ENCODE measurements at regions not wholly inside any gene's neighbourhood (a gene's known extent, or its start where the extent isn't known, plus 50 kb on each side); places are given as distances from the start of the nearest gene placed in this dataset.
"Not testable (repeated sequence)": the region's sequence is repeated elsewhere in the genome, so short reads cannot be mapped to it uniquely, and the experiment has no call there.

DNA sequence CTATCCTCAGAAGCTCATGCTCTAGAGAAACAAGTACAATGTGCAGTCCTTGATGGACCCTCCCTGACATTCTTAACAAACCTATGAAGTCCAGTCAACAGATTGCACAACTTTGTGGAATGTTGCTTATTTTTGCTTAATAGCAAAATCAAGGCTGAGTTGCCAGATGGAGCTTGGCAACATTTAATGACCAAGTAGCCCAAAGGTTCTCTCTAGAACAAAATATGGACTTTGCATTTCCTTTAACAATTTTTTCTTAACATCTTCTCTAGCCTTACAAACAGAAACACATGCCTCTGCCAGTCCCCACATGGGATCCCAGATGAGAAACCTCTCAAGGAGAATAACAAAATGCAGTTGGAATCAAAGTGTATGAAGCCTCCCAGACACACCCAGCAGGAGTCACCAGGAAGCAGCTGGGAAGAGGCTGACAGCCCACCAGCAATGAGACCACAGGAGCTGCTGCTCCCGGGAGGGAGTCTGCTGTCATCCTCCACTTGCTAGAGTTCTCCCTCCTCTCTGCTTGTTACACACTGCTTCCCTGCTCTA, 422.5 kb upstream of the CDIN1 start:
- no peaks in the 10 kb centered on the region for H3K27me3 ChIP-seq (ENCODE audit: control insufficient read depth, insufficient read depth, low read length)
- H3K9ac ChIP-seq (ENCODE audit: low read depth, low read length) = no peak overlapping the region
- H3K9me3 ChIP-seq (ENCODE audit: control insufficient read depth, insufficient read depth, low read length) = no peaks in the 10 kb centered on the region
- H3K36me3 ChIP-seq (ENCODE audit: control insufficient read depth, insufficient read depth, low read length) = no peaks in the 10 kb centered on the region
- H3K4me3 ChIP-seq (ENCODE audit: low read depth, low read length) = no peak overlapping the region
- no peaks in the 10 kb centered on the region for H3K4me1 ChIP-seq (ENCODE audit: control insufficient read depth, insufficient read depth, low read length)

DNA sequence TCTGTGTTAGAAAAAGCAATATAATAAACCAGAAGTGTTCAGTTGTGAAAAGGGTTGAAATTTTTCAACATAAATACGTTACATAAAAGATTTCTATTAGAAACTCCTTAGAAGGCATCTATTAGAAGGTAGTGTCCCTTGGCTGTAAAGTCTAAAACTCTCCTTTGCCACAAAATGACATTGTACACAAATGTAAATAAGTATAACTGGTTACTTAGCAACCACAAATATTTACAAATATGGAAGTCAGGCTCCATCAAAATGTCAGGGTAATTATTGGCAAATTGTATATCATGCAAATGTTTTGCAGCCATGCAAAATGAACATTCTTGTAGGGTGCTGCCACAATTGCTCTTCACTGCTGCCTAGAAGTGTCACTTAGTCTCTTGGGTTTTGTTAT, 419.1 kb upstream of the CDIN1 start:
- no peak overlapping the region for H3K9ac ChIP-seq (ENCODE audit: low read depth, low read length)
- no peak overlapping the region for H3K4me3 ChIP-seq (ENCODE audit: low read depth, low read length)
- no peaks in the 10 kb centered on the region for H3K36me3 ChIP-seq (ENCODE audit: control insufficient read depth, insufficient read depth, low read length)
- no peaks in the 10 kb centered on the region for H3K27me3 ChIP-seq (ENCODE audit: control insufficient read depth, insufficient read depth, low read length)
- no peaks in the 10 kb centered on the region for H3K9me3 ChIP-seq (ENCODE audit: control insufficient read depth, insufficient read depth, low read length)
- no peaks in the 10 kb centered on the region for H3K4me1 ChIP-seq (ENCODE audit: control insufficient read depth, insufficient read depth, low read length)

DNA sequence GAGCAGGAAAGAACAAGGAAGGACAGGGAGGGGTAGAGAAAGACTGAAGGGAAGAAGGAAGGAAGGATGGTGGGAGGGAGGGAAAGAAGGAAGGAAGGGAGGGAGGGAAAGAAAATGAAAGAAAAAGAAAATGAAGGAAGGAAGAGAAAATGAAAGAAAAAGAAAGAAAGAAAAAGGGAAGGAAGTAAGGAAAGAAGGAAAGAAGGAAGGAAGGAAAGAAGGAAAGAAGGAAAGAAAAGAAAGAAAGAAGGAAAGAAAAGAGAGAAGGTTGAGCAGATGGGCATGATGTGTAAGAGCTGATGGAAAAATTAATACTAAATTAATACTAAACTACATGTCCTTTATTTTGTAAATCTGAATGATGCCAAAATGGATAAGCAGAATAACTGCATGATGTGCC, 418.3 kb upstream of the CDIN1 start:
- Histone ChIP-seq H3K9ac (ENCODE audit: low read depth, low read length) (no peak overlapping the region), H3K27me3 (ENCODE audit: control insufficient read depth, insufficient read depth, low read length) (no peaks in the 10 kb centered on the region), H3K4me3 (ENCODE audit: low read depth, low read length) (no peak overlapping the region), H3K9me3 (ENCODE audit: control insufficient read depth, insufficient read depth, low read length) (no peaks in the 10 kb centered on the region), H3K4me1 (ENCODE audit: control insufficient read depth, insufficient read depth, low read length) (no peaks in the 10 kb centered on the region), H3K36me3 (ENCODE audit: control insufficient read depth, insufficient read depth, low read length) (no peaks in the 10 kb centered on the region)

DNA sequence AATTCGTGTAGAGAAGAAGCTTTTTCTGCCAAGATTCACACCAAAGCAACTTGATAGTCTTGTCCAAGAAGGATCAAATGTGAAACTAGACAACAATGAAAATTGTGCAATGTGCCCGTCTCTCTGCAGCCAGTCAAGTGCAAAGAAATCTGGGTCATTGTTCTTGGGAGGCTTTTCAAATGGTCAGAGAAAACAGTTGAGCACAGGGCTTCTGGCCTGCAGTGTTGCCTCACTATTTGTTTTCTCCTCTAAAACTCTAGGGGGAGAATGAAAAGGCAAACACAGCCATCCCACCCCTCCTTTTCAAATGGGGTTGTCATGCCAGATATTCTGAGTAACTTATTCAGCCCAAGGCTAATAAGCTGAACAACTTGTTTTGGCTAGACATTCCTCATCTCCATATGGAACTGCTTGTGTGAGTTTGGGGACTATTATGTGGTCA, 417.6 kb upstream of the CDIN1 start:
- no peaks in the 10 kb centered on the region for H3K36me3 ChIP-seq (ENCODE audit: control insufficient read depth, insufficient read depth, low read length)
- no peaks in the 10 kb centered on the region for H3K4me1 ChIP-seq (ENCODE audit: control insufficient read depth, insufficient read depth, low read length)
- no peak overlapping the region for H3K9ac ChIP-seq (ENCODE audit: low read depth, low read length)
- no peaks in the 10 kb centered on the region for H3K9me3 ChIP-seq (ENCODE audit: control insufficient read depth, insufficient read depth, low read length)
- no peaks in the 10 kb centered on the region for H3K27me3 ChIP-seq (ENCODE audit: control insufficient read depth, insufficient read depth, low read length)
- no peak overlapping the region for H3K4me3 ChIP-seq (ENCODE audit: low read depth, low read length)

DNA sequence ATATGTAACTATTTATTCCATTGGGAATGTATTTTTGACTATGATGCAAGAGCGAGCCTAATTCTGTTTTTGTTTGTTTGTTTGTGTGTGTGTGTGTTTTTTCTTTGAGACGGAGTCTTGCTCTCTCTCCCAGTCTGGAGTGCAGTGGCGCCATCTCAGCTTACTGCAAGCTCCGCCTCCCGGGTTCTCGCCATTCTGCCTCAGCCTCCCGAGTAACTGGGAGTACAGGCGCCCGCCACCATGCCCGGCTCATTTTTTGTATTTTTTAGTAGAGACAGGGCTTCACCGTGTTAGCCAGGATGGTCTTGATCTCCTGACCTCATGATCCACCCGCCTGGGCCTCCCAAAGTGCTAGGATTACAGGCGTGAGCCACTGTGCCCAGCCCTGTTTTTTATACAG, 415.4 kb upstream of the CDIN1 start:
- not testable (repeated sequence) for H3K27me3 ChIP-seq (ENCODE audit: control insufficient read depth, insufficient read depth, low read length); H3K9ac ChIP-seq (ENCODE audit: low read depth, low read length); H3K4me3 ChIP-seq (ENCODE audit: low read depth, low read length); H3K4me1 ChIP-seq (ENCODE audit: control insufficient read depth, insufficient read depth, low read length); H3K9me3 ChIP-seq (ENCODE audit: control insufficient read depth, insufficient read depth, low read length); H3K36me3 ChIP-seq (ENCODE audit: control insufficient read depth, insufficient read depth, low read length)

DNA sequence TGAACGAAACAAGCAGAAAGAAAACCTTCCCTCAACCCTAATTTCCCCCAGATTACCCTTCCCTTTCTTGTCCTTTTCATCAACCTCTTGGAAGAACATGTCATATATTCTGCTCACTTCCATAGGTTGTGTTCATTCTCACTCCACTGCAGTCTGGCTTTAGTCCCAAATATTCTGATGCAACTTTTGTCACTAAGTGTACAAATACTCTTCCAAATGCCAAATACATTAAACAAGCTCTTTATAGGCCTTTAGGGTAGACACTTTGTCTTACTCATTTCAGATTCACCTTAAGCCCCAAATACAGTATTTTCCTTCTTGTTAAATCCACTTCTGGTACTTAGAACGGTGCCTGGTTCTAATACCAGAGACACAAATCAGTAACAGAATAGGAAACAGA, 406.5 kb upstream of the CDIN1 start:
- no peaks in the 10 kb centered on the region for H3K36me3 ChIP-seq (ENCODE audit: control insufficient read depth, insufficient read depth, low read length)
- H3K27me3 ChIP-seq (ENCODE audit: control insufficient read depth, insufficient read depth, low read length) = no peaks in the 10 kb centered on the region
- H3K9ac ChIP-seq (ENCODE audit: low read depth, low read length) = no peak overlapping the region
- H3K4me1 ChIP-seq (ENCODE audit: control insufficient read depth, insufficient read depth, low read length) = no peaks in the 10 kb centered on the region
- H3K4me3 ChIP-seq (ENCODE audit: low read depth, low read length) = no peak overlapping the region
- no peaks in the 10 kb centered on the region for H3K9me3 ChIP-seq (ENCODE audit: control insufficient read depth, insufficient read depth, low read length)

DNA sequence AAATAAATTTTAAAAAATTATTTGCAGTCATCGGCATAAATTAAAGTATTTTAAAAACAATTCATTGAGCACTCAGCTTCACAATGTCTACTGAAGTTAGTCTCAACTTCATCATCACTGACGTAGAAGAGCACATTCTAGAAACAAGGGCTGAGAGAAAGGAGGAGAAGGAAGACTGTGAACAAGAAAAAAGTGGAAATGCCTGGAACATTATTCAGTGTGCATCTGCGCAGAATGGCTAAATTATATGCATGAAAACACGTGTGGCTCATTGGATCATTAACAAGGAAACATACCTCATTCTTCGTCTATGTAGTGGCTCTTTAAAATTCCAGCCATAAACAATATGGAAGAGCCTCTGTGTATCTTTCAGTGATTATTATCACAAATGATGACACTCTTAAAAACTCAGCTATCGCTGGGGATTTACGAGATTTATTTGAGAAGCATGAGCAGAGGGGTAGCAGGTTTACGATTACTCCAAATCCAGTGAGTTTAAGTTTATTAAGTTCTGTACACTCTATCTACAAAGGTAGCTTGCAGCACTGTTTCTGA, 404.2 kb upstream of the CDIN1 start:
- H3K4me3 ChIP-seq (ENCODE audit: low read depth, low read length) = no peak overlapping the region
- H3K4me1 ChIP-seq (ENCODE audit: control insufficient read depth, insufficient read depth, low read length) = no peaks in the 10 kb centered on the region
- no peaks in the 10 kb centered on the region for H3K27me3 ChIP-seq (ENCODE audit: control insufficient read depth, insufficient read depth, low read length)
- H3K36me3 ChIP-seq (ENCODE audit: control insufficient read depth, insufficient read depth, low read length) = no peaks in the 10 kb centered on the region
- H3K9me3 ChIP-seq (ENCODE audit: control insufficient read depth, insufficient read depth, low read length) = no peaks in the 10 kb centered on the region
- H3K9ac ChIP-seq (ENCODE audit: low read depth, low read length) = no peak overlapping the region

DNA sequence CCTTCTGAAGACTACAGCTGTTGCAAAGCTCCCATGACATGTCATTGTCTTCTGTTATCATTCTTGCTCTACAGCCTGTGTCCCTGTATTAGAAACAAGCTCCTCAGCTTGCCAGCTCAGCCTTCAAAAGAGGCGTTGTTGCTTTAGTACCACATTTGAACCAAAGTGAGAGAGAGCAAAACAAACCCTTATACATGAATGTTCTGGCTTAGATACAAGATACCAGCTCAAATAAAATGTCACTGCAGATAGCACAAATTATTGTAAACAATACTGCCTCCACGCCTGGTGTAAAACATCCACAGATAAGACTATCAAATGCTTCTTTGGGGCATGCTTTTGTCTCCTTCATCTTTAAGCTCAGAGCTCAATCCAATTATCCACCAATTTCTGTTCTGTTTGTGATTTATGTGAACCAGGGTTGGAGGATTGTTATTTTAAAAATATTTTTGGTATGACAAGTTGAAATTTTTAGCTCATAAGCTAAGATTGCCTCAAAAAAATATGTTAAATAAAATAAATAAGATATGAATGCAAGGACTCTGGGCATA, 403.6 kb upstream of the CDIN1 start:
- Histone ChIP-seq H3K4me3 (ENCODE audit: low read depth, low read length) (no peak overlapping the region), H3K27me3 (ENCODE audit: control insufficient read depth, insufficient read depth, low read length) (no peaks in the 10 kb centered on the region), H3K9me3 (ENCODE audit: control insufficient read depth, insufficient read depth, low read length) (no peaks in the 10 kb centered on the region), H3K9ac (ENCODE audit: low read depth, low read length) (no peak overlapping the region), H3K4me1 (ENCODE audit: control insufficient read depth, insufficient read depth, low read length) (no peaks in the 10 kb centered on the region), H3K36me3 (ENCODE audit: control insufficient read depth, insufficient read depth, low read length) (no peaks in the 10 kb centered on the region)

DNA sequence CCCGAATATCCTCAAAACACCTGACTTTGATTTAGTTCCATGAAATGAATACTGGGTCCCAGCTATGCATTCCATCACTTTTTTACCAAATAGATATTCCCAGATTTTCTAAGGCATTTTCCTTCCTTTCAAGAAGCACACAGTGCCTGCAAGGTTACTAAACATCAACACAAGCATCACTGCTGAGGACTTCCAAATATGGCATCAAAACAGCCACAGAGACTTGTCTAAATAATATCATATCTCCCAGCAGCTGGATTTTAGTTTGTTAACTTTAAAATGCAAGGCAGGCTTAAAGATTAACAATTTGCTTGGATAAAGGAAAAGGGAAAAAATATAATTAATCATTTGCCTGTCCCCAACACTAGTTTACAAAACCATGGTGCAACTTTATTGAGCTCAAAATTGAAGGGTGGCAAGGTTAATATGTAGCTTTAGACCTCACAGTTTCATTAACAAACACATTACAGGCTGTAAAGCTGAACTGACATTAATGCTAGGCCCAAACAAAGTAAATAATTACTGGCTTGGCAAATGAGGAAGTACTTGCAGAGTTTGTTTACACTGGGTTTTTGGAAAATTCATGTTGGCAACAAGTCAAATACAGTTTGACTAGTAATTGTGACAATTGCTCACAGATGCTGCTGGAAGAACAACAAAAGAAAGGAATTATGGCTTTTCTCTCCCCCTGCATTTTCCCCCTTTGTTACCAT, 401.7 kb upstream of the CDIN1 start:
- Histone ChIP-seq H3K9me3 (ENCODE audit: control insufficient read depth, insufficient read depth, low read length) (no peaks in the 10 kb centered on the region), H3K4me3 (ENCODE audit: low read depth, low read length) (no peak overlapping the region), H3K9ac (ENCODE audit: low read depth, low read length) (no peak overlapping the region), H3K36me3 (ENCODE audit: control insufficient read depth, insufficient read depth, low read length) (no peaks in the 10 kb centered on the region), H3K4me1 (ENCODE audit: control insufficient read depth, insufficient read depth, low read length) (no peaks in the 10 kb centered on the region), H3K27me3 (ENCODE audit: control insufficient read depth, insufficient read depth, low read length) (no peaks in the 10 kb centered on the region)

DNA sequence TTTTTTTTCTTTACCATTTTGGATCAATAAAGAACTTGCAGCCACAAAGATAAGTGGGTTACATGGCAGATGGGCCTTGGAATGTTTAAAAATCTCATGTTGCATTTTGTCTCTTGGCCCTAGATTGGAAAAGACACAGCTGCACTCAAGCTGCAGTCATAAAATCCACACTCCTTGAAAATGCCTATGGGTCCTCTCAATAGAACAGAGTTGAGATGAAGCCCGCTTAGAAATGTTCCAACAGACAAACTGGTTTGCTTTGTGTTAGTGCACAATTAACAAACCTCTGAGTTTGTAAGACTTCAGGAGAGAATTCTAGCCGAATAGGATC, 401.2 kb upstream of the CDIN1 start:
- H3K27me3 ChIP-seq (ENCODE audit: control insufficient read depth, insufficient read depth, low read length) = no peaks in the 10 kb centered on the region
- H3K4me3 ChIP-seq (ENCODE audit: low read depth, low read length) = no peak overlapping the region
- H3K9me3 ChIP-seq (ENCODE audit: control insufficient read depth, insufficient read depth, low read length) = no peaks in the 10 kb centered on the region
- H3K9ac ChIP-seq (ENCODE audit: low read depth, low read length) = no peak overlapping the region
- H3K4me1 ChIP-seq (ENCODE audit: control insufficient read depth, insufficient read depth, low read length) = no peaks in the 10 kb centered on the region
- H3K36me3 ChIP-seq (ENCODE audit: control insufficient read depth, insufficient read depth, low read length) = no peaks in the 10 kb centered on the region

DNA sequence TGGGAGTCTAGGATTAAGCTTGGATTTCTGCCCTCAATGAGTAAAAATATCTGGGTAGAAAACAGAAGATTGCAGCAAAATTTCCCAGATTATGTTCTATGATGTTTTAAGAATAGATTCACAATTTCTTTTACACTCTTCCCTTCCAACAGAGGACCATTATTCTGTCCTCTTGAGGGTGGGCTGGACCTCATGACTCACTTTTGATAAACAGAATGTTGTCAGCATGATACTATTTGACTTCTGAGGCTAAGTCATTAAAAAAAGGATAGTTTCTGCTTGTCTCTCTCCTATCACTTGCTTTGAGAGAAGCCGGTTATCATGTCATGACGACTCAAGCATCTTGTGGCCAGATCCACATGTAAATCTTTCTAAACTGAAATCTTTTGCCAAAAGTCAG, 396.2 kb upstream of the CDIN1 start:
- no peaks in the 10 kb centered on the region for H3K9me3 ChIP-seq (ENCODE audit: control insufficient read depth, insufficient read depth, low read length)
- H3K27me3 ChIP-seq (ENCODE audit: control insufficient read depth, insufficient read depth, low read length) = no peaks in the 10 kb centered on the region
- no peaks in the 10 kb centered on the region for H3K4me1 ChIP-seq (ENCODE audit: control insufficient read depth, insufficient read depth, low read length)

DNA sequence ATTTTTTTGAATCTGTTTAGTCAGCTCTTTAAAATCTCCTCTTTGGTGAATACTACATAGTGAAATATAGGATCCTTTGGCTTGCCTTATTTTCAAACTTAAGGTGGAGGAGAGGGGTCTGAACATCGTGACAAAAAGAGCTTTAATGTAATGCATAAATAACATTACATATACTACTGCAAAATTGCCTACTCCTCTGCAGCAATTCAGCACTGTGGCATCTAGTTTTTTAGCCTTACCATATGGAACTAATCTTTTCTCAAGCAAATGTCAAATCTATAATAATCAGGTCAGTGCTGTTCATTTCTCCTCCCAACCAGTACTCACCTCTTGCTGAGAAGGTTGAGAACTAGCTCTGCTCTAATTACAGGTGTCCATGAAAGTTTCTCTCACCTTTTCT, 394.0 kb upstream of the CDIN1 start:
- no peaks in the 10 kb centered on the region for H3K36me3 ChIP-seq (ENCODE audit: control insufficient read depth, insufficient read depth, low read length)
- no peak overlapping the region for H3K9ac ChIP-seq (ENCODE audit: low read depth, low read length)
- no peaks in the 10 kb centered on the region for H3K27me3 ChIP-seq (ENCODE audit: control insufficient read depth, insufficient read depth, low read length)
- no peak overlapping the region for H3K4me3 ChIP-seq (ENCODE audit: low read depth, low read length)
- H3K9me3 ChIP-seq (ENCODE audit: control insufficient read depth, insufficient read depth, low read length) = no peaks in the 10 kb centered on the region
- no peaks in the 10 kb centered on the region for H3K4me1 ChIP-seq (ENCODE audit: control insufficient read depth, insufficient read depth, low read length)

More for the DNA sequence above, 396.2 kb upstream of the CDIN1 start:
- Histone ChIP-seq H3K36me3 (ENCODE audit: control insufficient read depth, insufficient read depth, low read length) (no peaks in the 10 kb centered on the region), H3K9ac (ENCODE audit: low read depth, low read length) (no peak overlapping the region), H3K4me3 (ENCODE audit: low read depth, low read length) (no peak overlapping the region)
